T-helper 2 cell treated with Interferon-gamma antibody and Interleukin-4, amounts not matched to agents 5 μg/mL and 100 μg/mL, for 36 hours (primary cell): ENCODE measurements at regions not wholly inside any gene's neighbourhood (a gene's known extent, or its start where the extent isn't known, plus 50 kb on each side); places are given as distances from the start of the nearest gene placed in this dataset.
"Not testable (repeated sequence)": the region's sequence is repeated elsewhere in the genome, so short reads cannot be mapped to it uniquely, and the experiment has no call there.

Experiments
- DNase-seq: peaks from one replicate; pipeline ENCODE4 v3.0.0; 2021; ENCODE audit warnings: low spot score
- H3K27ac Mint-ChIP-seq: one replicate; pipeline ENCODE4 v1.8.0; 2021; ENCODE audit warnings: mild to moderate bottlenecking, mixed read lengths
- H3K27me3 Mint-ChIP-seq: one replicate; pipeline ENCODE4 v1.8.0; 2021; ENCODE audit warnings: low read depth, mixed read lengths
- H3K36me3 Mint-ChIP-seq: one replicate; pipeline ENCODE4 v1.8.0; 2021; ENCODE audit warnings: low read depth, mixed read lengths
- H3K4me1 Mint-ChIP-seq: one replicate; pipeline ENCODE4 v1.8.0; 2021; ENCODE audit warnings: low read depth, mixed read lengths
- H3K4me3 Mint-ChIP-seq: one replicate; pipeline ENCODE4 v1.8.0; 2022; ENCODE audit warnings: mild to moderate bottlenecking, moderate library complexity, mixed read lengths
- H3K9me3 Mint-ChIP-seq: one replicate; pipeline ENCODE4 v1.8.0; 2021; ENCODE audit warnings: mixed read lengths

- no peak for DNase-seq
- Mint-ChIP-seq H3K27me3 (no peaks in the 10 kb centered on the region), H3K4me3 (no peak overlapping the region), H3K36me3 (no peaks in the 10 kb centered on the region), H3K9me3 (no peaks in the 10 kb centered on the region), H3K27ac (no peak overlapping the region), H3K4me1 (no peaks in the 10 kb centered on the region)
These were observed 411.2 kb downstream of the SOX11 start for GRCh38 chr2:6103372-6103771.

GRCh38 chr2:6103949-6104348 lies 411.8 kb downstream of the SOX11 start:
- Mint-ChIP-seq H3K27me3 (no peaks in the 10 kb centered on the region), H3K9me3 (no peaks in the 10 kb centered on the region), H3K27ac (no peak overlapping the region), H3K36me3 (no peaks in the 10 kb centered on the region), H3K4me1 (no peaks in the 10 kb centered on the region), H3K4me3 (no peak overlapping the region)
- DNase-seq, result no peak

GRCh38 chr2:6107290-6107689 lies 415.1 kb downstream of the SOX11 start:
- H3K36me3 Mint-ChIP-seq, result no peaks in the 10 kb centered on the region
- DNase-seq, result no peak
- H3K9me3 Mint-ChIP-seq, result no peaks in the 10 kb centered on the region
- no peaks in the 10 kb centered on the region for H3K27me3 Mint-ChIP-seq
- H3K27ac Mint-ChIP-seq, result no peak overlapping the region
- H3K4me3 Mint-ChIP-seq, result no peak overlapping the region
- H3K4me1 Mint-ChIP-seq, result no peaks in the 10 kb centered on the region

- Mint-ChIP-seq H3K27ac (no peak overlapping the region), H3K4me3 (no peak overlapping the region), H3K9me3 (no peaks in the 10 kb centered on the region), H3K27me3 (no peaks in the 10 kb centered on the region), H3K36me3 (no peaks in the 10 kb centered on the region), H3K4me1 (no peaks in the 10 kb centered on the region)
- DNase-seq, result no peak
These were observed 417.6 kb downstream of the SOX11 start for GRCh38 chr2:6109831-6110230.

GRCh38 chr2:6111781-6112261 lies 419.6 kb downstream of the SOX11 start:
- Mint-ChIP-seq H3K36me3 (no peaks in the 10 kb centered on the region), H3K27me3 (no peaks in the 10 kb centered on the region), H3K9me3 (no peaks in the 10 kb centered on the region), H3K4me3 (no peak overlapping the region), H3K27ac (no peak overlapping the region), H3K4me1 (no peaks in the 10 kb centered on the region)
- DNase-seq, result no peak

GRCh38 chr2:6113786-6114185 lies 421.6 kb downstream of the SOX11 start:
- Mint-ChIP-seq H3K27ac (no peak overlapping the region), H3K4me3 (no peak overlapping the region), H3K4me1 (no peaks in the 10 kb centered on the region), H3K27me3 (no peaks in the 10 kb centered on the region), H3K9me3 (no peaks in the 10 kb centered on the region), H3K36me3 (no peaks in the 10 kb centered on the region)
- no peak for DNase-seq

- H3K36me3 Mint-ChIP-seq, result no peaks in the 10 kb centered on the region
- no peak overlapping the region for H3K4me3 Mint-ChIP-seq
- no peak for DNase-seq
- no peak overlapping the region for H3K27ac Mint-ChIP-seq
- H3K9me3 Mint-ChIP-seq, result no peaks in the 10 kb centered on the region
- no peaks in the 10 kb centered on the region for H3K27me3 Mint-ChIP-seq
- no peaks in the 10 kb centered on the region for H3K4me1 Mint-ChIP-seq
These were observed 435.5 kb downstream of the SOX11 start for GRCh38 chr2:6127718-6128117.

GRCh38 chr2:6139142-6139541 lies 447.0 kb downstream of the SOX11 start:
- no peaks in the 10 kb centered on the region for H3K27me3 Mint-ChIP-seq
- H3K4me1 Mint-ChIP-seq, result no peaks in the 10 kb centered on the region
- H3K9me3 Mint-ChIP-seq, result no peaks in the 10 kb centered on the region
- no peak overlapping the region for H3K27ac Mint-ChIP-seq
- no peak overlapping the region for H3K4me3 Mint-ChIP-seq
- no peak for DNase-seq
- no peaks in the 10 kb centered on the region for H3K36me3 Mint-ChIP-seq

GRCh38 chr2:6139916-6140315 lies 447.7 kb downstream of the SOX11 start:
- H3K4me3 Mint-ChIP-seq, result no peak overlapping the region
- DNase-seq, result no peak
- H3K9me3 Mint-ChIP-seq, result peaks cover 5% of the 10 kb centered on the region
- H3K27ac Mint-ChIP-seq, result no peak overlapping the region
- H3K36me3 Mint-ChIP-seq, result no peaks in the 10 kb centered on the region
- H3K4me1 Mint-ChIP-seq, result no peaks in the 10 kb centered on the region
- H3K27me3 Mint-ChIP-seq, result no peaks in the 10 kb centered on the region

- Mint-ChIP-seq H3K9me3 (peaks cover 8% of the 10 kb centered on the region), H3K4me1 (no peaks in the 10 kb centered on the region), H3K27ac (no peak overlapping the region), H3K27me3 (no peaks in the 10 kb centered on the region), H3K36me3 (no peaks in the 10 kb centered on the region), H3K4me3 (no peak overlapping the region)
- no peak for DNase-seq
These were observed 448.3 kb downstream of the SOX11 start for GRCh38 chr2:6140509-6140908.

- H3K27me3 Mint-ChIP-seq, result no peaks in the 10 kb centered on the region
- no peak overlapping the region for H3K4me3 Mint-ChIP-seq
- DNase-seq, result no peak
These were observed 451.6 kb downstream of the SOX11 start for GRCh38 chr2:6143812-6144211.

GRCh38 chr2:6147215-6147614 lies 455.0 kb downstream of the SOX11 start:
- H3K36me3 Mint-ChIP-seq, H3K27me3 Mint-ChIP-seq, H3K27ac Mint-ChIP-seq, H3K9me3 Mint-ChIP-seq, DNase-seq, H3K4me3 Mint-ChIP-seq, H3K4me1 Mint-ChIP-seq: not testable (repeated sequence)

More at GRCh38 chr2:6143812-6144211, 451.6 kb downstream of the SOX11 start:
- H3K9me3 Mint-ChIP-seq, result peaks cover 8% of the 10 kb centered on the region
- no peaks in the 10 kb centered on the region for H3K36me3 Mint-ChIP-seq
- no peak overlapping the region for H3K27ac Mint-ChIP-seq
- H3K4me1 Mint-ChIP-seq, result no peaks in the 10 kb centered on the region

GRCh38 chr2:6148882-6149281 lies 456.7 kb downstream of the SOX11 start:
- DNase-seq, result no peak
- no peak overlapping the region for H3K27ac Mint-ChIP-seq
- peaks cover 8% of the 10 kb centered on the region for H3K9me3 Mint-ChIP-seq
- H3K36me3 Mint-ChIP-seq, result no peaks in the 10 kb centered on the region
- no peaks in the 10 kb centered on the region for H3K27me3 Mint-ChIP-seq
- no peaks in the 10 kb centered on the region for H3K4me1 Mint-ChIP-seq
- no peak overlapping the region for H3K4me3 Mint-ChIP-seq

GRCh38 chr2:6159606-6160005 lies 467.4 kb downstream of the SOX11 start:
- Mint-ChIP-seq H3K27me3 (no peaks in the 10 kb centered on the region), H3K36me3 (no peaks in the 10 kb centered on the region), H3K4me1 (no peaks in the 10 kb centered on the region), H3K9me3 (no peaks in the 10 kb centered on the region), H3K4me3 (no peak overlapping the region), H3K27ac (no peak overlapping the region)
- no peak for DNase-seq

GRCh38 chr2:6163932-6164331 lies 471.7 kb downstream of the SOX11 start:
- Mint-ChIP-seq H3K4me1 (no peaks in the 10 kb centered on the region), H3K4me3 (no peak overlapping the region), H3K36me3 (no peaks in the 10 kb centered on the region), H3K27ac (no peak overlapping the region), H3K27me3 (no peaks in the 10 kb centered on the region), H3K9me3 (no peaks in the 10 kb centered on the region)
- no peak for DNase-seq
